SH-SY5Y (cell line): ENCODE measurements at regions not wholly inside any gene's neighbourhood (a gene's known extent, or its start where the extent isn't known, plus 50 kb on each side); places are given as distances from the start of the nearest gene placed in this dataset.

Experiments used
- GATA2 ChIP-seq: IDR thresholded peaks from 2 replicates; pipeline ENCODE4 v1.6.1; 2011; ENCODE audit warnings: mild to moderate bottlenecking, low read depth, low read length
- GATA3 ChIP-seq: IDR thresholded peaks from 2 replicates; pipeline ENCODE4 v1.6.1; 2011; ENCODE audit warnings: low read depth, mild to moderate bottlenecking, low read length, moderate library complexity

- TF ChIP-seq GATA2 (no peak), GATA3 (no peak)
Observed at GRCh38 chr2:220282236-220282635, 654.8 kb downstream of the SLC4A3 start.

- TF ChIP-seq GATA2 (no peak), GATA3 (no peak)
Observed at GRCh38 chr2:220293966-220294365, 666.5 kb downstream of the SLC4A3 start.

DNA sequence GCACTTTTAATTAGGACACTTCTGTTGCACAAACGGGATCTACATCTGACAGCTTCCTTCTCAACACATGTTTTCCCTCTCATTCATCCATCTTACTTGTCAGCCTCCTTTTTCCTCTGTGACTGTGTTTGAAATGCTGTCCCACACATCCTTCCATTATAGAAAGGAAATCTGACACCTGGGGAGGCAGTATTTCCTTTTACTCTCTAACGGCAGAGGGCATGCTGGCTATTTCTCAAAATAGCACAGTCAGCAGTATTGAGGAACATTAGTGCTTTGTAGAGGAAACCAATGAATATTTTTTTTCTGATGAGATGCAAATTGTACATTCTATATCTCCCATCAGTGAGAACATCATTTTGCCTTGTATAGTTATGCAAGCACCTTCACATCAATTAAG, 668.7 kb downstream of the SLC4A3 start:
- no peak for TF ChIP-seq GATA3
- TF ChIP-seq GATA2, result no peak

DNA sequence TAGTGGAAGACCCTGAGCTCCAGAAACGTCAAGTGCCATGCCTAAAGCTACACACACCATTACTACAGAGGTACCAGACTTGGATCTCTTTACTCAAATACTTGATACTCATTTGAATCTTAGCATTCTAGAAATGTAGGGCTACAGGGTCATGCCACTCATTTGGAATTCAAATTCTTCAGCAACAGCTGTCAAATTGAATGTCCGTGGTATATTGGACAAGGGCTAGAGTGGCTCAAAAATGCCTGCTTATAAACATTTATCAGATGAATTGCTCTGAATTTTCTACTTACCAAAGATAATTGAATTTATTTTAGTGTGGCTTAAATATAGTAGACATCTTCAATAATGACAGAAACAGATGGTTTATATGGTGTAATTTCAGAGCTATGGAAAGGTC, 669.7 kb downstream of the SLC4A3 start:
- TF ChIP-seq GATA2 (no peak), GATA3 (no peak)

- TF ChIP-seq GATA3 (no peak), GATA2 (no peak)
Observed at GRCh38 chr2:220300806-220301205, 673.4 kb downstream of the SLC4A3 start.

DNA sequence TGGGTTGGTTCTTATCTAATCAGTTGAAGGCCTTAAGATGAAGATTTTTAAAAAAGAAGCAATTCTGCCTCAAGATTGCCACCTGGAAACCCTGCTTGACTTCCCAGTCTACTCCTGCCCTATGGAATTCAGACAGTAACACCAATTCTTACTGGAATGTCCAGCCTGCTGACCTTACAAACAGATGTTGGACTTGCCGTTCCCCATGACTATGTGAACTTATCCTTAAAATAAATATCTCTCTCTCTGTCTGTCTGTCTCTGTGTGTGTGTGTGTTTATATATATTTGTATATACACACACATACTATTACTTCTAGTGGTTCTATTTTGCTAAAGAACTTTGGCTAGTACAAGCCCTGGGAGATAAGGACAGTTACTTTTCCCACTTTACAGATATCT, 675.3 kb downstream of the SLC4A3 start:
- TF ChIP-seq GATA3, result no peak
- TF ChIP-seq GATA2, result no peak

DNA sequence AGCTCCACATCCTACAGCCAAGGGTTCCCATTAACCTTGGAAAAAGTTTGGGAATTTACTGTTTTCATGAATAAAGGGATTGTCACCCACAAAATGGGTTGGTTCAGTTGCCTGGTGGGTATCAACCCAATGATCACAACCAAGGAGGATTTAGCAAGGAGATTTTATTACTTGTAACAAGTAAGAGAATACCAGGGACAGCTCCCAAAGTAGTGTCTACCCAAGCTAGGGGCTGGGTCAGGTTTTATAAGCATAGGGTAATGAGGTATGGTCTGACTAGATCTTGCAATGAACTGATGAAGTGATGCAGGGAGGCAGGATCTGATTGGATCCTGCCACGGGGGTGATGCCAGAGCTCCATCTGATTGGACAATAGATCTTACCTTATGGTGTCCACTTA, 681.8 kb downstream of the SLC4A3 start:
- TF ChIP-seq GATA2 (no peak), GATA3 (no peak)

DNA sequence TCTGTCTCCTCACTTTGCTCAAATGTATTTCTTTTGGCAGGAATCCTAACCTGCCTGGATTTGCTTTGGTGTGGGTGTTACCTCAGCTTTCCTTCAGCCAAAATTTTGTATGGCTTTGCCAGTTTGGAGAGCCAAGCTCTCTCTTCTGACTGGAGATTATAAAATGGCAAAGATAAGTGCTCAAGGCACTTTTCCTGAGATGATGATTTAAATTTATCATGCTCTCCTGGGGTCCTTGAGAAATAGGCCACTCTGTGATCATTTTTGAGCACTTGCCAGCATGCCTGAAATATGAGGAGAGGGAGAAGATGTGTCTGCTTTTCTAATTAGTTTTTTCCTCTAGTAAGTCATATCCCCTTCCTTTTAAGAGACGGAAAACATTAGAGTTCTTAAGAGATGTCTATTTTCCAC, 683.0 kb downstream of the SLC4A3 start:
- TF ChIP-seq GATA3 (no peak), GATA2 (no peak)

DNA sequence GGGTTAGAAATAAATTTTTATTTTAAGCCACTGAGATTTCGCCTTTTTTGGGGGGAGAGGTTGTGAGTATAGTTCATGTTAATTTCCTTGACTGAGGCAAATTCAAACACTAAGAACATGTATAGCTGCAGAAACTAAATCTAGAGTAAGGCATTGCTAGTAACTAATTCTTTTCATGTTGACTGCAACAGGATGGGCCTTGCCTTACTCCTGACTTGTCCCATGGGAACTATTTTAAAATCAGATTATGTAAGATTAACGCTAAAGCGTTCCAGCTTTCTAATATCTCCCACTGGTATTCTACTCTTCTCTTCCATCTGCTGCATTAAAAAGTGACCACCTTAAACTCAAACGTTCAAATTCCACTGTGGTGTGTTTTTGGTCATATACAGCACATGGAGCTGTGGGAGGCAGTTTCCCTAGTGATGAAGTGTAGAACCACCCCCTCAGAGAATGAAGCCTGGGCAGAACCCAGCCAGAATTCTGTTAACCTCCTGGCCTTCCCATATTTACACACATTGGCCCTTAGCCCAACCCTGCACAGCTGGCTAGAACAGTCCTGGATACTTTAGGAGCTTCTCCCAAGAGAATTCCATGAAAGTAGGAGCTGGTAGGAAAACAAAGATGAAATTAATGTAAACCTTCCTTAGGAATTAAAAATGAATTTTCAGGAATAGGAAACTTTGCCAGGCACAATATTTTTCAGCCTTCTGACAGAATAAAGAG, 687.8 kb downstream of the SLC4A3 start:
- no peak for TF ChIP-seq GATA2
- TF ChIP-seq GATA3, result no peak

DNA sequence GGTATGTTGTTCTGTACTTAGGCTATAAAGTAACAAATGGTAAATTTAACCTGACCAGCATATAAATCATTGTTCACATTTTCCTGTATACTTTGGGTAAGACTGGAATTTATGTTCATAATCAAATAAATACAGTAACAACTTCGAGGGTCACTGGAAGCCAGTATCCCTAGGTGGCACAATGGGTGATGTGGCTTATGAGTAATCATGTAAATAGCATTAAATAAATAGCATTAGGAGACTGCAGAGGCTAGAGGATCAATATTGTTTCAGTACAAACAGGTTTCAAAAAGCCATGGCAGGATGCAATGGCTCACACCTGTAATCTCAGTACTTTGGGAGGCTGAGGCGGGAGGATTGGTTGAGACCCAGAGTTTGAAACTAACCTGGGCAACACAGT, 690.6 kb downstream of the SLC4A3 start:
- TF ChIP-seq GATA2 (no peak), GATA3 (no peak)

DNA sequence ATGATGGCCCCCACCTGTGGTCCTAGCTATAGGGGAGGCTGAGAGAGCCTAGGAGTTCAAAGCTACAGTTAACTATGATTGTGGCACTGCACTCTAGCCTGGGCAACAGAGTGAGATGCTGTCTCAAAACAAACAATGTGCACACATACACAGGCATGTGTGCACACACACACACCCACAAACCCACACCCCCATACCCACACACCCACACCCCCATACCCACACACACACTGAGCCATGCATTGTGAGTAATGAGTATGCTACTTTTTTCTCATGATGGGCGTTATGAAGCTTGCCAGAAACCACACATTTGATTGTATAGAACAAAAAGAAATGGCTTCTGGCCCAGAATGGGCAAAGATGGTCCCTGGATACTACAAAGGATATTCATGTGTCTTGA, 691.1 kb downstream of the SLC4A3 start:
- TF ChIP-seq GATA3, result no peak
- no peak for TF ChIP-seq GATA2

DNA sequence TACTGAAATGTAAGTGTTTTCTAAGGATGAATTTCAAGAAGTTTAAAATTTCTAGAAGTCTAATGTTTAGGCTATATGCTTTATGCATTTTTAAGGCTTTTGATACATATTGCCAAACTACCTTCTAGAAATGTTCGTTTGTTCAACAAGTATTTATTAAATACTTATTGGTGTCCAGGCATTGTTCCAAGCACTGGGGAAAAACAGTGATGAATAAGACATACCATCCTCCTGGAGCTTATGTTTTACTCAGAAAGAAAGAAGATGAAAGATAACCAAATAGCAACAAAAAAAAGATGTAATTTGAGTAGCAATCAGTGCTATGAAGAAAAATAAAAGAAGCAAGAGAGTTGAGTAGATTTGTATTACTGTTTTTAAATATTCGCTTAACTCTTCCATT, 692.9 kb downstream of the SLC4A3 start:
- TF ChIP-seq GATA3 (no peak), GATA2 (no peak)

DNA sequence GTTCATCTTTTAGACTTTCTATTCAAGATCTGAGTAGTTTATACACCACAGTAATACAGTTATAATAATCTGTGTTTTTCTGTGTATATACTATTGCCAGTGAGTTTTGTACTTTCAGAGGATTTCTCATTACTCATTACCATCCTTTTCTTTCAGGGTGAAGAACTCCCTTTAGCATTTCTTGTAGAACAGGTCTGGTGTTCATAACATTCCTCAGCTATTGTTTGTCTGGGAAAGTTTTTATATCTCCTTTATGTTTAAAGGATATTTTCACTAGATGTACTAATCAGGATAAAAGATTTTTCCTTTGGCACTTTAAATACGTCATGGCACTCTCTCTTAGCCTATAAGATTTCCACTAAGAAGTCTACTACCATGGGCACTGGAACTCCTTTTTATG, 705.5 kb downstream of the SLC4A3 start:
- TF ChIP-seq GATA3 (no peak), GATA2 (no peak)

- TF ChIP-seq GATA2, result no peak
Observed at GRCh38 chr2:220334210-220334609, 706.8 kb downstream of the SLC4A3 start.

DNA sequence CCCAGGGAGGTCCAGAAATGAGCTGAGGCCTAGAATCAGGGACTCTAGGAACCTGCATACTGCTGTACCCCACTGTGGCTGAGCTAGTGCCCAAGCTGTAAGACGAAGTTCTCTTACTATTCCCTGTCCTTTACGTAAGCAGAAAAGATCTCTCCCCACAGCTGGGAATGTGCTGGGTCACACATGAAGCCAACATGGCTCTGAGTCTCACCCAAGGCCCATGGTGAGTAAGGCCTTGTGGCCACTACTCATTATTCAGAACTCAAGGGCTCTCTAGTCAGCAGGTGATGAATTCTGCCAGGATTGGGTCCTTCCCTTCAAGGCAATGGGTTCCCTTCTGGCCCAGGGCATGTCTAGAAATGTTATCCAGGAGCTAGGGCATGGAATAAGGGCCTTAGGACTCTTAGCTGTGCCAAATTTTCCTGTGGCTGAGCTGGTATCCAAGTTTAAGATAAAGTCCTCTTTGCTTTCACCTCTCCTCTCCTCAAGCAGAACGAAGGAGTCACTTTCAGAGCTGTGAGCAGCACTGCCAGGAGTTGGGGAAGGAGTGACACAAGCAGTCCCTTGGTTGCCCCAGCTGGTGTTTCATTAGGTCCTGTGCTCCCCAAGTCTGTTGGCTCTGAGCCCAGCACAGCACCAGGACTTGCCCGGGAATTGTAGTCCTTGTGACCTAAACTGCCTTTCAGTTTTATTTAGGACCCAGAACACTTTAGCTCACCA, 707.6 kb downstream of the SLC4A3 start:
- TF ChIP-seq GATA3 (no peak), GATA2 (no peak)
